HG02981 (cell line): ENCODE measurements at regions not wholly inside any gene's neighbourhood (a gene's known extent, or its start where the extent isn't known, plus 50 kb on each side); places are given as distances from the start of the nearest gene placed in this dataset.
"Not testable (repeated sequence)": the region's sequence is repeated elsewhere in the genome, so short reads cannot be mapped to it uniquely, and the experiment has no call there.

Experiments used
- ATAC-seq: cut with Tn5 transposase; IDR thresholded peaks from one replicate; pipeline ENCODE4 v1.9.1; 2021; ENCODE audit warnings: mild to moderate bottlenecking, moderate library complexity; ENCODE audit not compliant: unreplicated experiment

GRCh38 chr6:150456466-150456865 is 87.7 kb downstream of the IYD start:
- ATAC-seq = no peak

GRCh38 chr6:150456902-150457643 is 88.3 kb downstream of the IYD start:
- no peak for ATAC-seq

- ATAC-seq = no peak
These were observed 89.8 kb downstream of the IYD start for GRCh38 chr6:150458579-150458978.

DNA sequence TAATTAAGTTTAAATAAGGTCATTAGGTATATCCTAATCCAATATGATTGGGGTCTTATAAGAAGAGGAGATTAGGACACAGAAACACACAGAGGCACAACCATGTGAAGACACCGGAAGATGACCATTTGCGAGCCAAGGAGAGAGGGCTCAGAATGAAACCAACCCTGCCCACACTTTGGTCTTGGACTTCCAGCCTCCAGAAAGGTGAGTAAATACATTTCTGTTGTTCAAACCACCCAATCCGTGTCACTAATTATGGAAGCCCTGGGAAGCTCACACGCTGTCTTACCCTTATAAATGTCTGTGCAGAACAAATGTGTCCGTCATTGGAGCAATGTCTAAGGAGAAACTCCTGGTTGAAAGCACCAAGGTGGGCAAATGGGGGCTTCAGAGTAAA is 95.0 kb downstream of the IYD start:
- no peak for ATAC-seq

DNA sequence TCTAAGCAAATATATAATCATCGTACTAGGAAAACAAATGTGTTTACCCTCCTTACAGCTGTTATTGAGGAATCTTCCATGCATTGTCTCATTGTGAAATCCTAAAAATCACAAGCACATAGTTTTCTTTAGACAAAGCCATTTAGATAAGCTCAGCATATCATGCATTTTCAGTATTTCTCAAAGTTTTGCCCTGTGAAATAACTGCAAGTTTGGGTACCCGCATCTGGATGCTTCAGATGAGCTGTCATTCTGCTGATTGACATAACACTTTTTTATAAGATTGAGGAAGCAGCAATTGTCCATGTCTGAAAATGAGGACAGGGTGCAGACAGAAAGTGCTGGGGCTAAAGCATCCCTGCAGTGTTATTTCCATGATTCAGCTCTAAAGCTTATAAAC is 96.2 kb downstream of the IYD start:
- no peak for ATAC-seq

- ATAC-seq = no peak
These were observed 96.8 kb downstream of the IYD start for GRCh38 chr6:150465610-150466009.

DNA sequence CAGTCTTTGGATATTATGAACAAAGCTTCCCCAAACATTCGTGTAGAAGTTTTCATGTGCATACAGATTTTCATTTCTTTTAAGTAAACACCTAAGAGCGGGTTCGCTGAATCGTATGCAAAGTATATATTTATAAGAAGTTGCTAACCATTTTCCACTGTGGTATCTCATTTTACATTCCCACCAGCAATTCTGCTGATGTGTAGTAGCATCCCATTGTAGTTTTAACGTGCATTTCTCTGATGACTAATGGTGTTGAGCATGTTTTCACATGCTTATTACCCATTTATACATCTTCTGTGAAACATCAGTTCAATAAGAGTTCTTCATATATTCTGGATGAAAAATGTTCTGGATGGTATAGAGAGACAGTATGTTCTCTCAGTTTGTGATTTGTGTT is 97.4 kb downstream of the IYD start:
- no peak for ATAC-seq

DNA sequence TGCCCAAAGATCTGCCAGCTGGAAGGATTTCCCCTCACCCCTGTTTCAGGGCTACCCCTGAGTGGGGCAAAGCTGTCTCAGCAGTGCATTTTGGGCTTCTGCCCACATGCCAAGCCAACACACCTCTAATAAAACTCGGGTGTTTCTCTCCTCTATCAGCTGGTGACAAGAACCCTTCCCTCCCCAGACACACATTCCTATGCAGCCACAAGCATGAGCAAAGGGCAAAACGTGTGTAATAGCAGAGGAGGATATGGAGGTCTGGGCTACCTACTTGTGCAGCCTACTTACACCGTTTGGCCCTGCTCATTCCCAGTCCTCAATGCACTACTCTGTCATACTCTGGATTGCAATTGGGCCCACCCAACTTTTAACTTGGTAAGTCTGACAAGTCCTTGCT is 101.3 kb downstream of the IYD start:
- ATAC-seq = no peak

- no peak for ATAC-seq
These were observed 102.3 kb downstream of the IYD start for GRCh38 chr6:150470960-150471665.

- no peak for ATAC-seq
These were observed 110.1 kb downstream of the IYD start for GRCh38 chr6:150478656-150479545.

DNA sequence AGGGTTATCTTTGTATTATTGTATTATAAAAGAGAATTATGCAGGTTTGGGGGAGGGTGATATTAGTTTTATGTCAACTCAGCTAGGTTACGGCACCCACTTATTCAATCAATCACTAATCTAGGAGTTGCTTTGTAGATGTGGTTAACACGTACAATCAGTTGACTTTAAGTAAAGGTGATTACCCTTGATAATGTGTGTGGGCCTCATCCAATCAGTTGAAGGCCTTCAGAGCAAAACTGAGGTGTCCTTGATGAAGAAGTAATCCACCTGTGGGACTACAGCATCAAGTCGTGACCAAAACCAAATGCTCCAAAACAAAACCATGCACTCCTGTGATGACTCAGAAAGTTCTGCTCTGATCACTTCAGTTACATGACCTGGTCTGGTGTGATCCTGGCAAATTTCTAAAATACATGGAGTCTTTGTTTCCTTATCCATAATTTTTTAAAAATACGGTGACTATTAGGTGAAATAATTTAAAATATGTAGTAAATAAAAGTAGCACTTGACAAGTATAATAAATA is 114.1 kb downstream of the IYD start:
- no peak for ATAC-seq

DNA sequence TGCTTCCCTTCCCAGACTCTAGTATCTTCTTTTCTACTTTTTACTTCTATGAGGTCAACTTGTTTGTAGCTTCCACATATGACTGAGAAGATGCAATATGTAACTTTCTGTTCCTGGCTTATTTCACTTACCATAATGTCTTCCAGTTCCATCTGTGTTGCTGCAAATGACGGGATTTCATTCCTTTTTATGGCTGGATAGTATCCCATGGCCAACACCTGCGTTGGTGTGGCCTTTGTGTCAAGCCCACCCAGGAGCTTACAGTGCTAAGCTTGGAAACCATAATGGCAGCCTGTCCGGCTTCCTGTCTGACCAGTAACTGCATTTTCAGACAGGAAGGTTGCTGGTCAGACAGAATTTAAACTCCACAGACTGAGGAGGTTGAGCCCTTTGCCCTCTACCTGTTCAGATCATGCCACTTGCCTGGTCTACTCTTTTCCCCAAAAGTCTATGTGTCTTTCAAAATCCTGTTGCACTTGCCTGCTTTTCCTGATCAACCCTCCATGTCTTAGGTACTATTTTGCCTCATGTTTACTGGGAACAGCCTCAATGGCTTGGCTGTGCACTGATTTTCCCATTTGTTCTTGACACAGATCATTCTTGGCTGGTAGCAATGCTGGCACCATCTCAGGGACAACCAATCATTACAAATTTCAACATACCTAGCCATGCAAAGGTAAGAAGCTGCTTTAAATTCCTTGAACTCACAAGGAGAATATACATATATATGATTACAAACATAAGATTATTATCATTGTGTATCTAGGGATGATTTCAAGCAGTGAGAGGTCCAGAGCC is 114.3 kb upstream of the PLEKHG1 start:
- no peak for ATAC-seq

GRCh38 chr6:150486048-150486447 is 113.6 kb upstream of the PLEKHG1 start:
- no peak for ATAC-seq

DNA sequence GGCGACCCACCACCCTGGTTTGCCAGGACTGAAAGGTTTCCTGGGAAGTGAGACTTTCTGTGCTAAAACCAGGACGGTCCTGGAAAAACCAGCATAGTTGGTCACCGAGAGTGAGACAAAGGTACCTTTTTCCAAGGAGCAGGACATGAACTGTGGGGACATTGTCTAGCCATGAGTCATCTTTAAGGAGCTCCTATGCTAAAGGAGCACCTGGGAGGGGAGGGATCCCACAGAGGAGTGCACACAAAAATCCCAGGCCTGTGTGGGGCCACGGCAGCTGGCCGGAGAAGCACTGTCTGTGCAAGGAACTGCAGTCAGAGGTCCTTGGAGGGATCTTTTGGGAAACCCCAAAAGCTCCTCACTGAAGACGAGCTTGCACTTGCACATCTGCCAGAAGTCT is 109.1 kb upstream of the PLEKHG1 start:
- ATAC-seq = no peak

DNA sequence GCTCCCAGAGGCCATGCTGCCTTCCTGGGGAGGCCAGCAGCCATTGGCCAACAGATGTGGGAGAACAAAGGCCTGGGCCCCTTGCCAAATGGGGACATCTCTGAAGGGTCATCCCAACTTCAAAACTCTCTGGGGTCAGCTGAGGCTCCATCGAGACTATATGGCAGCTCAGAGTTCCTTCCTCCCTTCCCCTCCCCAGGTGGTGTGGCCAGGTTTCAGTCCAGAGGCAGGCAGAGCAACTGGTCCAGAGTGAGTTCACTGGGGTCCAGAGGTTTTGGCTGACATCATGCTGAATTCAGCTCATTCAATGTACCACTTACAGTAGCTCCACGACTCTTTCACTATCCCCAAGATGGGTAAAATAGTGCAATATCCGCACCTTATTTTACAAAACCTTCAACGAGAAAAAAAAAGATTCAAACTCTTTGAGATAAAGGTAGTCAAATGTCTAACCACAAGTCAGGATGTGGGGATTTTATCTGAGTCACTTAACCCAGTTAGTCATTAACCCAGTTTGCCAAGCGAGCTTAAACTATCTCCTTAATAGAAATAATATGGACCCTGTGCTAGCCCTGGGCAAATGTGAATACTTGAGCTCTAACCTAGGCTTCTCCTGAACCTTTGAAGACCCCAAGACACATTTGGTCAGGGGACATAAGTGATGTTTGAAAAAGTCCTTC is 108.4 kb upstream of the PLEKHG1 start:
- peak; percentile 94 for ATAC-seq

GRCh38 chr6:150491811-150492172 is 107.9 kb upstream of the PLEKHG1 start:
- ATAC-seq = no peak

DNA sequence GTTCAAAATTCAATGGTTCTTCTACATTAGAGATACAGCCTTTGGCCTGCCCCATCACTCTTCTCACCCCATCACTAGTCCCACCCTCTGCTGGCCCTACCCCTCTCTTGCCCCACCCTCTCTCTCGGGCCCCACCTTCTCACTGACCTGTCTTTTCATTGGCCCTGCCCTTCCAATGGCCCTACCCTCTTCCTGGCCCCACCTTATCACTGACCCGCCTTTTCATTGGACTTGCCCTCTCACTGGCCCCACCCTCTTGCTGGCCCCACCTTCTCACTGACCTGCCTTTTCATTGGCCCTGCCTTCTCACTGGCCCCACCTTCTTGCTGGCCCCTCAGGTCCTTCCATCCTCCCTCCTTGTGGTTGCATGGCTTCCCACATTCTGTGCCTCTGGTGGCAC is 107.2 kb upstream of the PLEKHG1 start:
- ATAC-seq = no peak

GRCh38 chr6:150492941-150493340 is 106.7 kb upstream of the PLEKHG1 start:
- ATAC-seq = no peak

- not testable (repeated sequence) for ATAC-seq
These were observed 106.1 kb upstream of the PLEKHG1 start for GRCh38 chr6:150493552-150493951.

- ATAC-seq = no peak
These were observed 105.4 kb upstream of the PLEKHG1 start for GRCh38 chr6:150494241-150494640.
